ENCODE measurements at regions not wholly inside any gene's neighbourhood (a gene's known extent, or its start where the extent isn't known, plus 50 kb on each side); places are given as distances from the start of the nearest gene placed in this dataset.

DNA sequence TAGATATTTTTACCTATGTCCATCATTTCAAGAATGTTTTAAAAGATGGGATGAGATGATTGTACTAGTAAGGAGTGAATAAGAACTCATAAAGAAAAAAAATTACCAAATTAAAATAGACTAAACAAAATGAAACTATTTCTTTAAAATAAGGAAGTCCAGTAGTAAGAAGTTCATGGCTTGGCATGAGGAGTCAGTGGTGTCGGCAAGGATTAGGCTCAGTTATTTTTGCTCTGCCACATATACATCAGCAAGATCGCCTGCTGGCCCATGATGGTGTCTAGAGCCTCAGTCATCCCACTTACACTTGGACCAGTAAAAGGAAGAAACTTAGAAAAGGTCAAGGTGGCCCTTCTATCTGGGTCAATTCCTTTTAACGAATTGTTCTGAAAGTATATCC, 300.9 kb upstream of the SLC8A1 start:
- Histone ChIP-seq H3K27ac (ENCODE audit: low read depth in 1 of 2, low read length in 2 of 2) (peak overlapping the region in 1 of 2 donors; percentile 43), H3K9ac (ENCODE audit: insufficient read depth, low read length, poor library complexity, severe bottlenecking) (no peak overlapping the region), H3K9me3 (replicated peaks in 1 of 2; ENCODE audit: control insufficient read depth in 1 of 2, insufficient read depth in 1 of 2, low read length in 2 of 2) (no peaks in the 10 kb centered on the region), H3K27me3 (ENCODE audit: control insufficient read depth in 2 of 2, insufficient read depth in 2 of 2, low read length in 2 of 2) (no peaks in the 10 kb centered on the region), H3K4me1 (ENCODE audit: control insufficient read depth in 1 of 2, insufficient read depth in 2 of 2, low read length in 2 of 2) (peaks cover 8 to 15% of the 10 kb centered on the region in 2 donors), H3K4me2 (replicated peaks; ENCODE audit: extremely low read depth, low read length, poor library complexity, severe bottlenecking) (peak overlapping the region; percentile 51), H3K79me2 (ENCODE audit: insufficient read depth, low read length) (no peaks in the 10 kb centered on the region), H4K20me1 (ENCODE audit: insufficient read depth, low read length) (no peaks in the 10 kb centered on the region), H2AFZ (ENCODE audit: insufficient read depth, low read depth, low read length, poor library complexity, severe bottlenecking) (peak overlapping the region; percentile 51), H3K36me3 (replicated peaks in 1 of 2; ENCODE audit: control insufficient read depth in 1 of 2, insufficient read depth in 2 of 2, low read length in 2 of 2) (no peaks in the 10 kb centered on the region), H3K4me3 (replicated peaks in 1 of 3; ENCODE audit: low read depth in 2 of 3, low read length in 3 of 3) (peak overlapping the region in 1 of 3 experiments; percentile 35)
- peak overlapping the region in 1 of 7 donors; percentile 68 for H3K27ac Mint-ChIP-seq
- no peaks in the 10 kb centered on the region for H3K9me3 Mint-ChIP-seq
- H3K4me3 Mint-ChIP-seq = peak overlapping the region; percentile 47 to 71
- DNase-seq = peak; percentile 15 to 22 (median 21)
- peaks cover 0 to 1% (median 0%) of the 10 kb centered on the region in 3 donors for H3K27me3 Mint-ChIP-seq (ENCODE audit: low read depth in 3 of 3)
- WGBS (ENCODE audit: insufficient coverage) = 33% methylated on average over 2 of the region's 3 CpGs
- no peaks in the 10 kb centered on the region for H3K36me3 Mint-ChIP-seq
- intact Hi-C loops (cut with micrococcal nuclease) = no loop called here
- peaks cover 15% of the 10 kb centered on the region for H3K4me1 Mint-ChIP-seq
- TF ChIP-seq, protein P1, sequence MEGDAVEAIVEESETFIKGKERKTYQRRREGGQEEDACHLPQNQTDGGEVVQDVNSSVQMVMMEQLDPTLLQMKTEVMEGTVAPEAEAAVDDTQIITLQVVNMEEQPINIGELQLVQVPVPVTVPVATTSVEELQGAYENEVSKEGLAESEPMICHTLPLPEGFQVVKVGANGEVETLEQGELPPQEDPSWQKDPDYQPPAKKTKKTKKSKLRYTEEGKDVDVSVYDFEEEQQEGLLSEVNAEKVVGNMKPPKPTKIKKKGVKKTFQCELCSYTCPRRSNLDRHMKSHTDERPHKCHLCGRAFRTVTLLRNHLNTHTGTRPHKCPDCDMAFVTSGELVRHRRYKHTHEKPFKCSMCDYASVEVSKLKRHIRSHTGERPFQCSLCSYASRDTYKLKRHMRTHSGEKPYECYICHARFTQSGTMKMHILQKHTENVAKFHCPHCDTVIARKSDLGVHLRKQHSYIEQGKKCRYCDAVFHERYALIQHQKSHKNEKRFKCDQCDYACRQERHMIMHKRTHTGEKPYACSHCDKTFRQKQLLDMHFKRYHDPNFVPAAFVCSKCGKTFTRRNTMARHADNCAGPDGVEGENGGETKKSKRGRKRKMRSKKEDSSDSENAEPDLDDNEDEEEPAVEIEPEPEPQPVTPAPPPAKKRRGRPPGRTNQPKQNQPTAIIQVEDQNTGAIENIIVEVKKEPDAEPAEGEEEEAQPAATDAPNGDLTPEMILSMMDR (IDR thresholded peaks at IDR 0.05) = no peak

DNA sequence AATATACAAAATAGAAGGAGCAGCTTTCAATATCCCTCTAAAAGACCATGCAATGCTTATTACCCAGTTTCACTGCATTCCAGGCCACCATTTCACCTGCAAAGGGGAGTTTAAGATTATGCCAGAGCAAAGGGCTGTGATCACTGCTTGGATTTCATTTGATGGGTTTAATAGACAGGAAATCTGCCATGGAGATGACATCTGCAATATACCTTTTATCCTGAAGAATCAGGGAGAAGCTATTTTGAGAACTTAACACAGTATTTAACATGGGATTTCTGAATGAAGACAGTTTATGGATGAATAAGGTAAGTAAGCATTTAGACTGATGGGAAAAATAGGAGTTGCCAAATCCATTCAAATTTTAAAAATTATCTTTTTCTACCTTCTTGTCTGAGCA, 303.0 kb upstream of the SLC8A1 start:
- Mint-ChIP-seq H3K9me3 (no peaks in the 10 kb centered on the region), H3K4me3 (no peak overlapping the region), H3K27ac (no peak overlapping the region), H3K36me3 (no peaks in the 10 kb centered on the region), H3K4me1 (peaks cover 32% of the 10 kb centered on the region), H3K27me3 (ENCODE audit: low read depth in 3 of 3) (peaks cover 0 to 1% (median 0%) of the 10 kb centered on the region in 3 donors)
- H3K4me3 ChIP-seq (replicated peaks in 1 of 3; ENCODE audit: low read depth in 2 of 3, low read length in 3 of 3) = no peak overlapping the region
- intact Hi-C loops (cut with micrococcal nuclease) = no loop called here
- no peak overlapping the region for H3K9ac ChIP-seq (ENCODE audit: insufficient read depth, low read length, poor library complexity, severe bottlenecking)
- no peaks in the 10 kb centered on the region for H3K79me2 ChIP-seq (ENCODE audit: insufficient read depth, low read length)
- no peak for DNase-seq
- H3K4me1 ChIP-seq (ENCODE audit: control insufficient read depth in 1 of 2, insufficient read depth in 2 of 2, low read length in 2 of 2) = peaks cover 11 to 26% of the 10 kb centered on the region in 2 donors
- no peak overlapping the region for H3K4me2 ChIP-seq (replicated peaks; ENCODE audit: extremely low read depth, low read length, poor library complexity, severe bottlenecking)
- TF ChIP-seq, protein P1 (IDR thresholded peaks at IDR 0.05) = no peak
- no peaks in the 10 kb centered on the region for H3K36me3 ChIP-seq (replicated peaks in 1 of 2; ENCODE audit: control insufficient read depth in 1 of 2, insufficient read depth in 2 of 2, low read length in 2 of 2)
- no peak overlapping the region for H3K27ac ChIP-seq (ENCODE audit: low read depth in 1 of 2, low read length in 2 of 2)
- no peaks in the 10 kb centered on the region for H4K20me1 ChIP-seq (ENCODE audit: insufficient read depth, low read length)
- no peaks in the 10 kb centered on the region for H3K27me3 ChIP-seq (ENCODE audit: control insufficient read depth in 2 of 2, insufficient read depth in 2 of 2, low read length in 2 of 2)
- H3K9me3 ChIP-seq (replicated peaks in 1 of 2; ENCODE audit: control insufficient read depth in 1 of 2, insufficient read depth in 1 of 2, low read length in 2 of 2) = no peaks in the 10 kb centered on the region
- no peak overlapping the region for H2AFZ ChIP-seq (ENCODE audit: insufficient read depth, low read depth, low read length, poor library complexity, severe bottlenecking)
